ENCODE measurements at regions not wholly inside any gene's neighbourhood (a gene's known extent, or its start where the extent isn't known, plus 50 kb on each side); places are given as distances from the start of the nearest gene placed in this dataset.

DNA sequence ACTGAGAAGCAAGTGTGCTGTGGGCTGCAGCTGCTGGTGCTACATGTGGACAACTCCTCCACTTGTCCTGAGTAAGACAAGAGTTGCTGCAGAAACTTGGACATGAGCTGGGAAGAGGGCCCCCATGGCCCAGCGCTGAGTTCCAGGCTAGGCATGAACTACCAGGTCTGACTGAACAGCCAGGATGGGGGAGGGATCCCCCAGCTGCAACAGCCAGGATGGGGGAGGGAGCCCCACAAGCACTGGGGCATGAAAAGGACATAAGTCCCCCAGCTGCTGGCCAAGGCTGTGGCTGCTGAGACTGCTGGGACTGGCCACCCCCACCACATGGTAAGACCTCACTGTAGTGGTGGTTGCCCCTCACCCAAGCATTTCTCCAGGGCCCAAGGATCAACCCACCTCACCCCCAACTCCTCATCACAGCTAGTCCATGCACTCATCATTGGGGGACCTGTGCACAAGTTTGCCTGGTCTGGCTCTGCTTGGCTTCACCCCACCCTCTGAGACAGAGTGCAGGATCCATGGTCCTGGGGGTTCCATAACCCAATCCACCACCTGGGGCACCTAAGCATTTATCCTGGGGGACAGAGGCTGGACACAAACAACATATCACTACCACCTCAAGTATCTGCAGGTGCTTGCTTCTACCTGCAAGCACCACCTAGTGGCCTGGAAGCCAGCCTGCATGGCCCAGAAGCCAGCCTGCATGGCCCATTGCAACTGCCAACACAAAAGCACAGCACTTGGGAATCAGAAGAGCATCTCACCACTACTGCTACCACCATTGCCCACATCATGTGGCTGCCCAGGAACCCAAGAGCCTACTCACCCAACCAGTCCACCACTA, 84.5 kb upstream of the STT3B start:
- no peaks in the 10 kb centered on the region for H4K20me1 ChIP-seq (ENCODE audit: insufficient read depth)
- H3K4me1 ChIP-seq (replicated peaks; ENCODE audit: insufficient read depth): peaks cover 18% of the 10 kb centered on the region
- no peaks in the 10 kb centered on the region for H3K79me2 ChIP-seq (ENCODE audit: low read depth)
- H2AFZ ChIP-seq: no peak overlapping the region
- H3K27ac ChIP-seq: no peak overlapping the region
- H3K27me3 ChIP-seq (ENCODE audit: insufficient read depth, low read depth): no peaks in the 10 kb centered on the region
- BruUV-seq (replicated peaks): no TSS peak
- H3K36me3 ChIP-seq (ENCODE audit: low read depth): no peaks in the 10 kb centered on the region
- no peaks in the 10 kb centered on the region for H3F3A ChIP-seq (ENCODE audit: insufficient read depth, low read depth)
- no peak overlapping the region for H3K4me2 ChIP-seq
- TF ChIP-seq EZH2 (IDR thresholded peaks at IDR 0.05; ENCODE audit: low read depth): no peak
- TF ChIP-seq, protein P1, sequence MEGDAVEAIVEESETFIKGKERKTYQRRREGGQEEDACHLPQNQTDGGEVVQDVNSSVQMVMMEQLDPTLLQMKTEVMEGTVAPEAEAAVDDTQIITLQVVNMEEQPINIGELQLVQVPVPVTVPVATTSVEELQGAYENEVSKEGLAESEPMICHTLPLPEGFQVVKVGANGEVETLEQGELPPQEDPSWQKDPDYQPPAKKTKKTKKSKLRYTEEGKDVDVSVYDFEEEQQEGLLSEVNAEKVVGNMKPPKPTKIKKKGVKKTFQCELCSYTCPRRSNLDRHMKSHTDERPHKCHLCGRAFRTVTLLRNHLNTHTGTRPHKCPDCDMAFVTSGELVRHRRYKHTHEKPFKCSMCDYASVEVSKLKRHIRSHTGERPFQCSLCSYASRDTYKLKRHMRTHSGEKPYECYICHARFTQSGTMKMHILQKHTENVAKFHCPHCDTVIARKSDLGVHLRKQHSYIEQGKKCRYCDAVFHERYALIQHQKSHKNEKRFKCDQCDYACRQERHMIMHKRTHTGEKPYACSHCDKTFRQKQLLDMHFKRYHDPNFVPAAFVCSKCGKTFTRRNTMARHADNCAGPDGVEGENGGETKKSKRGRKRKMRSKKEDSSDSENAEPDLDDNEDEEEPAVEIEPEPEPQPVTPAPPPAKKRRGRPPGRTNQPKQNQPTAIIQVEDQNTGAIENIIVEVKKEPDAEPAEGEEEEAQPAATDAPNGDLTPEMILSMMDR (conservative IDR thresholded peaks at IDR 0.05): peak; percentile 51; the same call in 1 of the 2 replicates
- POLR2A ChIA-PET (ENCODE audit: unreplicated experiment): no interaction called here
- H3K4me3 ChIP-seq: no peak overlapping the region
- no peak for DNase-seq
- no peaks in the 10 kb centered on the region for H3K9me2 ChIP-seq (ENCODE audit: insufficient read depth)
- intact Hi-C loops (cut with micrococcal nuclease; ENCODE audit: unreplicated experiment): loop anchor here (10.0 kb wide), 2 partner anchors 173 to 283 kb away; no protein-coding TSS in a partner anchor
- CTCF ChIA-PET: interaction anchor here (0.7 kb wide), 1 partner anchor 118 kb away, joined by 5 read pairs; no protein-coding TSS in a partner anchor
- H3K9me3 ChIP-seq (ENCODE audit: insufficient read depth, low read depth): no peaks in the 10 kb centered on the region

DNA sequence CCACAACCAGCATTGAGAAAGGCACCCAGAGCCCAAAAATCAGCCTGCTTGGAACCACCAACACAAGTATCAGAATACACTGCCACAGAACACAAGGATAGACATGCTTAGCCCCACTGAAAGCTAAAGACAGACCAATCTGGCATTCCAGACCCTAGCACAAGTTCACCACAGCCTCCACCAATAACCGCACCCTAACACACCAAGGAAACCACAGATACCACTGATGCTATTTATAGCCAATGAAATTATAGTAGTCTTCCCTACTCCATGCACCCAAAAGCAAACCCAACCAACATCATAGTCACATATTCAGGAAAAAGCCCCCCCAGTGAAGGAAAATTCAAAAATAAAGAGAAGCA, 83.9 kb upstream of the STT3B start:
- Histone ChIP-seq H4K20me1 (ENCODE audit: insufficient read depth) (no peaks in the 10 kb centered on the region), H3K4me1 (replicated peaks; ENCODE audit: insufficient read depth) (peaks cover 18% of the 10 kb centered on the region), H2AFZ (no peak overlapping the region), H3K36me3 (ENCODE audit: low read depth) (no peaks in the 10 kb centered on the region), H3K79me2 (ENCODE audit: low read depth) (no peaks in the 10 kb centered on the region), H3F3A (ENCODE audit: insufficient read depth, low read depth) (no peaks in the 10 kb centered on the region), H3K4me3 (no peak overlapping the region), H3K4me2 (no peak overlapping the region), H3K9me3 (ENCODE audit: insufficient read depth, low read depth) (no peaks in the 10 kb centered on the region), H3K9me2 (ENCODE audit: insufficient read depth) (no peaks in the 10 kb centered on the region), H3K27me3 (ENCODE audit: insufficient read depth, low read depth) (no peaks in the 10 kb centered on the region), H3K27ac (no peak overlapping the region)
- intact Hi-C loops (cut with micrococcal nuclease; ENCODE audit: unreplicated experiment): loop anchor here (10.0 kb wide), 2 partner anchors 174 to 284 kb away; no protein-coding TSS in a partner anchor
- CTCF ChIA-PET: no interaction called here
- no TSS peak for BruUV-seq (replicated peaks)
- TF ChIP-seq EZH2 (IDR thresholded peaks at IDR 0.05; ENCODE audit: low read depth): no peak
- TF ChIP-seq, protein P1 (conservative IDR thresholded peaks at IDR 0.05): no peak
- POLR2A ChIA-PET (ENCODE audit: unreplicated experiment): no interaction called here
- no peak for DNase-seq

DNA sequence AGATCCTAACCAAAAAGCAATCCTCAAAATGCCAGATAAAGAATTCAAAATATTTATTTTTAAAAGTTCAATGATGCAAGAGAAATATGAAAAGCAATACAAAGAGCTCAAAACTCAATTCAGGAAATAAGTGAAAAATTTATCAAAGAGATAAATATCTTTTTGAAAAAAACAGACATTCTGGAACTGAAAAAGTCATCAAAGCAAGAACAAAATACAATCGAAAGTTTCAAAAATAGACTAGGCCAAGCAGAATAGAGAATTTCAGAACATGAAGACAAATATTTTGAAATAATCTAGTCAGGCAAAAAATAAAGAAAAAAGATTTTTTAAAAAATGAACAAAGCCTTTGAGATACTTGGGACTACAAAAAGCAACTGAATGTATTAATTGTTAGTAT, 83.4 kb upstream of the STT3B start:
- Histone ChIP-seq H3F3A (ENCODE audit: insufficient read depth, low read depth) (no peaks in the 10 kb centered on the region), H3K4me1 (replicated peaks; ENCODE audit: insufficient read depth) (peaks cover 14% of the 10 kb centered on the region), H3K27ac (no peak overlapping the region), H3K9me2 (ENCODE audit: insufficient read depth) (no peaks in the 10 kb centered on the region), H4K20me1 (ENCODE audit: insufficient read depth) (no peaks in the 10 kb centered on the region), H3K79me2 (ENCODE audit: low read depth) (no peaks in the 10 kb centered on the region), H2AFZ (no peak overlapping the region), H3K27me3 (ENCODE audit: insufficient read depth, low read depth) (no peaks in the 10 kb centered on the region), H3K4me3 (no peak overlapping the region), H3K4me2 (no peak overlapping the region), H3K9me3 (ENCODE audit: insufficient read depth, low read depth) (no peaks in the 10 kb centered on the region), H3K36me3 (ENCODE audit: low read depth) (no peaks in the 10 kb centered on the region)
- no peak for TF ChIP-seq EZH2 (IDR thresholded peaks at IDR 0.05; ENCODE audit: low read depth)
- TF ChIP-seq, protein P1 (conservative IDR thresholded peaks at IDR 0.05): no peak
- intact Hi-C loops (cut with micrococcal nuclease; ENCODE audit: unreplicated experiment): loop anchor here (10.0 kb wide), 2 partner anchors 175 to 285 kb away; no protein-coding TSS in a partner anchor
- ChIA-PET CTCF (no interaction called here), POLR2A (ENCODE audit: unreplicated experiment) (no interaction called here)
- no TSS peak for BruUV-seq (replicated peaks)
- no peak for DNase-seq
